ENCODE measurements at regions not wholly inside any gene's neighbourhood (a gene's known extent, or its start where the extent isn't known, plus 50 kb on each side); places are given as distances from the start of the nearest gene placed in this dataset.

- Histone ChIP-seq H3K4me2 (ENCODE audit: low read length) (no peak overlapping the region), H3K4me1 (ENCODE audit: control insufficient read depth in 1 of 2, insufficient read depth in 2 of 2, low read length in 2 of 2) (no peaks in the 10 kb centered on the region), H2BK12ac (ENCODE audit: low read length) (no peak overlapping the region), H3K79me1 (ENCODE audit: low read length) (no peaks in the 10 kb centered on the region), H3K27ac (ENCODE audit: low read depth, low read length) (no peak overlapping the region), H2AK5ac (ENCODE audit: low read length) (no peak overlapping the region), H3K36me3 (ENCODE audit: control insufficient read depth in 1 of 2, insufficient read depth in 2 of 2, low read length in 2 of 2) (no peaks in the 10 kb centered on the region), H3K79me2 (ENCODE audit: control insufficient read depth, insufficient read depth, low read length, poor library complexity) (no peaks in the 10 kb centered on the region), H2BK120ac (ENCODE audit: insufficient read depth, low read length, poor library complexity) (no peak overlapping the region), H2AFZ (ENCODE audit: insufficient read depth, low read length, poor library complexity) (no peak overlapping the region), H3K4me3 (ENCODE audit: low read depth, low read length) (no peak overlapping the region), H4K12ac (ENCODE audit: low read depth, low read length) (no peak overlapping the region), H3K14ac (ENCODE audit: low read length) (no peak overlapping the region), H3K23ac (ENCODE audit: low read length) (no peak overlapping the region), H2BK5ac (ENCODE audit: low read depth, low read length, poor library complexity) (no peak overlapping the region), H3K18ac (ENCODE audit: low read length) (no peak overlapping the region), H4K8ac (ENCODE audit: low read depth, low read length) (no peak overlapping the region), H3K27me3 (ENCODE audit: insufficient read depth, low read length) (no peaks in the 10 kb centered on the region), H3K4ac (ENCODE audit: low read depth, low read length) (no peak overlapping the region), H3K9me3 (ENCODE audit: insufficient read depth, low read depth, low read length) (no peaks in the 10 kb centered on the region), H3K9ac (ENCODE audit: low read length) (no peak overlapping the region), H4K91ac (ENCODE audit: low read depth, low read length) (no peak overlapping the region)
- no CpG with 5 or more reads among the region's 1 CpG for WGBS (ENCODE audit: extremely low coverage, insufficient coverage, insufficient read length)
- no peak for DNase-seq
Measured at GRCh38 chr7:46613551-46613950, 692.5 kb upstream of the IGFBP3 start.

GRCh38 chr7:46613116-46613515 lies 692.0 kb upstream of the IGFBP3 start:
- H4K91ac ChIP-seq (ENCODE audit: low read depth, low read length) = no peak overlapping the region
- no peak overlapping the region for H3K14ac ChIP-seq (ENCODE audit: low read length)
- no peak overlapping the region for H3K18ac ChIP-seq (ENCODE audit: low read length)
- no peak overlapping the region for H3K4me3 ChIP-seq (ENCODE audit: low read depth, low read length)
- H4K8ac ChIP-seq (ENCODE audit: low read depth, low read length) = no peak overlapping the region
- no peaks in the 10 kb centered on the region for H3K36me3 ChIP-seq (ENCODE audit: control insufficient read depth in 1 of 2, insufficient read depth in 2 of 2, low read length in 2 of 2)
- H3K79me2 ChIP-seq (ENCODE audit: control insufficient read depth, insufficient read depth, low read length, poor library complexity) = no peaks in the 10 kb centered on the region
- no peak overlapping the region for H3K4ac ChIP-seq (ENCODE audit: low read depth, low read length)
- no peak overlapping the region for H2AFZ ChIP-seq (ENCODE audit: insufficient read depth, low read length, poor library complexity)
- H3K23ac ChIP-seq (ENCODE audit: low read length) = no peak overlapping the region
- no peaks in the 10 kb centered on the region for H3K79me1 ChIP-seq (ENCODE audit: low read length)
- no CpG with 5 or more reads among the region's 5 CpGs for WGBS (ENCODE audit: extremely low coverage, insufficient coverage, insufficient read length)
- no peak for DNase-seq
- H3K4me2 ChIP-seq (ENCODE audit: low read length) = no peak overlapping the region
- no peak overlapping the region for H3K27ac ChIP-seq (ENCODE audit: low read depth, low read length)
- H2BK12ac ChIP-seq (ENCODE audit: low read length) = no peak overlapping the region
- H3K9ac ChIP-seq (ENCODE audit: low read length) = no peak overlapping the region
- no peak overlapping the region for H2BK120ac ChIP-seq (ENCODE audit: insufficient read depth, low read length, poor library complexity)
- H3K4me1 ChIP-seq (ENCODE audit: control insufficient read depth in 1 of 2, insufficient read depth in 2 of 2, low read length in 2 of 2) = no peaks in the 10 kb centered on the region
- no peaks in the 10 kb centered on the region for H3K9me3 ChIP-seq (ENCODE audit: insufficient read depth, low read depth, low read length)
- H2AK5ac ChIP-seq (ENCODE audit: low read length) = no peak overlapping the region
- no peaks in the 10 kb centered on the region for H3K27me3 ChIP-seq (ENCODE audit: insufficient read depth, low read length)
- no peak overlapping the region for H2BK5ac ChIP-seq (ENCODE audit: low read depth, low read length, poor library complexity)
- no peak overlapping the region for H4K12ac ChIP-seq (ENCODE audit: low read depth, low read length)

GRCh38 chr7:46611508-46611907 lies 690.4 kb upstream of the IGFBP3 start:
- H3K18ac ChIP-seq (ENCODE audit: low read length) = no peak overlapping the region
- H4K12ac ChIP-seq (ENCODE audit: low read depth, low read length) = no peak overlapping the region
- no peaks in the 10 kb centered on the region for H3K9me3 ChIP-seq (ENCODE audit: insufficient read depth, low read depth, low read length)
- no peak overlapping the region for H2BK5ac ChIP-seq (ENCODE audit: low read depth, low read length, poor library complexity)
- H3K4me3 ChIP-seq (ENCODE audit: low read depth, low read length) = no peak overlapping the region
- H3K4me2 ChIP-seq (ENCODE audit: low read length) = no peak overlapping the region
- no peak overlapping the region for H3K4ac ChIP-seq (ENCODE audit: low read depth, low read length)
- H3K27me3 ChIP-seq (ENCODE audit: insufficient read depth, low read length) = no peaks in the 10 kb centered on the region
- no peak overlapping the region for H2AFZ ChIP-seq (ENCODE audit: insufficient read depth, low read length, poor library complexity)
- no peak overlapping the region for H4K91ac ChIP-seq (ENCODE audit: low read depth, low read length)
- no peak for DNase-seq
- H3K23ac ChIP-seq (ENCODE audit: low read length) = no peak overlapping the region
- no peaks in the 10 kb centered on the region for H3K79me1 ChIP-seq (ENCODE audit: low read length)
- no peaks in the 10 kb centered on the region for H3K4me1 ChIP-seq (ENCODE audit: control insufficient read depth in 1 of 2, insufficient read depth in 2 of 2, low read length in 2 of 2)
- no peak overlapping the region for H4K8ac ChIP-seq (ENCODE audit: low read depth, low read length)
- no peak overlapping the region for H2BK120ac ChIP-seq (ENCODE audit: insufficient read depth, low read length, poor library complexity)
- H3K9ac ChIP-seq (ENCODE audit: low read length) = no peak overlapping the region
- H3K36me3 ChIP-seq (ENCODE audit: control insufficient read depth in 1 of 2, insufficient read depth in 2 of 2, low read length in 2 of 2) = no peaks in the 10 kb centered on the region
- H2AK5ac ChIP-seq (ENCODE audit: low read length) = no peak overlapping the region
- H3K27ac ChIP-seq (ENCODE audit: low read depth, low read length) = no peak overlapping the region
- no peaks in the 10 kb centered on the region for H3K79me2 ChIP-seq (ENCODE audit: control insufficient read depth, insufficient read depth, low read length, poor library complexity)
- WGBS (ENCODE audit: extremely low coverage, insufficient coverage, insufficient read length) = no CpG with 5 or more reads among the region's 2 CpGs
- no peak overlapping the region for H2BK12ac ChIP-seq (ENCODE audit: low read length)
- H3K14ac ChIP-seq (ENCODE audit: low read length) = no peak overlapping the region

GRCh38 chr7:46610746-46611145 lies 689.7 kb upstream of the IGFBP3 start:
- no peak overlapping the region for H4K12ac ChIP-seq (ENCODE audit: low read depth, low read length)
- no peak overlapping the region for H3K4ac ChIP-seq (ENCODE audit: low read depth, low read length)
- no peak overlapping the region for H2AFZ ChIP-seq (ENCODE audit: insufficient read depth, low read length, poor library complexity)
- H3K9me3 ChIP-seq (ENCODE audit: insufficient read depth, low read depth, low read length) = no peaks in the 10 kb centered on the region
- no peak overlapping the region for H3K4me3 ChIP-seq (ENCODE audit: low read depth, low read length)
- H3K27ac ChIP-seq (ENCODE audit: low read depth, low read length) = no peak overlapping the region
- H2AK5ac ChIP-seq (ENCODE audit: low read length) = no peak overlapping the region
- no peak overlapping the region for H2BK12ac ChIP-seq (ENCODE audit: low read length)
- no CpG with 5 or more reads among the region's 2 CpGs for WGBS (ENCODE audit: extremely low coverage, insufficient coverage, insufficient read length)
- no peak overlapping the region for H3K18ac ChIP-seq (ENCODE audit: low read length)
- no peaks in the 10 kb centered on the region for H3K4me1 ChIP-seq (ENCODE audit: control insufficient read depth in 1 of 2, insufficient read depth in 2 of 2, low read length in 2 of 2)
- no peak overlapping the region for H3K23ac ChIP-seq (ENCODE audit: low read length)
- no peaks in the 10 kb centered on the region for H3K79me2 ChIP-seq (ENCODE audit: control insufficient read depth, insufficient read depth, low read length, poor library complexity)
- H3K79me1 ChIP-seq (ENCODE audit: low read length) = no peaks in the 10 kb centered on the region
- no peak overlapping the region for H4K8ac ChIP-seq (ENCODE audit: low read depth, low read length)
- no peak overlapping the region for H3K14ac ChIP-seq (ENCODE audit: low read length)
- no peak overlapping the region for H2BK120ac ChIP-seq (ENCODE audit: insufficient read depth, low read length, poor library complexity)
- no peaks in the 10 kb centered on the region for H3K36me3 ChIP-seq (ENCODE audit: control insufficient read depth in 1 of 2, insufficient read depth in 2 of 2, low read length in 2 of 2)
- H2BK5ac ChIP-seq (ENCODE audit: low read depth, low read length, poor library complexity) = no peak overlapping the region
- no peak overlapping the region for H3K9ac ChIP-seq (ENCODE audit: low read length)
- no peak overlapping the region for H3K4me2 ChIP-seq (ENCODE audit: low read length)
- H4K91ac ChIP-seq (ENCODE audit: low read depth, low read length) = no peak overlapping the region
- H3K27me3 ChIP-seq (ENCODE audit: insufficient read depth, low read length) = no peaks in the 10 kb centered on the region
- no peak for DNase-seq
